HEK293 (cell line): ENCODE measurements at regions not wholly inside any gene's neighbourhood (a gene's known extent, or its start where the extent isn't known, plus 50 kb on each side); places are given as distances from the start of the nearest gene placed in this dataset.

Source experiments
- CTCF ChIA-PET: fragments of 350-600 bp; formaldehyde crosslinking; extraction: SDS; loops from one replicate; lab custom pipeline; 2021; ENCODE audit warnings: antibody characterized with exemption; lab: Yijun Ruan, JAX
- POLR2A ChIA-PET: fragments of 300-600 bp; formaldehyde crosslinking; extraction: SDS; loops from one replicate; lab custom pipeline; 2020; ENCODE audit warnings: antibody characterized with exemption, inconsistent platforms; lab: Yijun Ruan, JAX
- H3K27ac ChIP-seq: fragments of 200-500 bp; sonication (Bioruptor generic); 2 replicates; pipeline ENCODE4 v1.5.1; 2014; ENCODE audit warnings: low read depth, low read length, control low read depth, inconsistent platforms; ENCODE audit errors: extremely low read depth
- H3K36me3 ChIP-seq, 2 experiments: fragments of 200-500 bp in 1 of 2; sonication (Bioruptor generic) in 1 of 2; 1 replicate in 1 of 2; 2 replicates in 1 of 2; pipeline ENCODE4 v1.5.1; 2014 to 2017; ENCODE audit warnings: inconsistent platforms in 2 of 2, low read length in 2 of 2; ENCODE audit not compliant: control insufficient read depth in 2 of 2, insufficient read depth in 1 of 2
- H3K4me1 ChIP-seq: fragments of 200-500 bp; sonication (Bioruptor generic); 2 replicates; pipeline ENCODE4 v1.5.1; 2014; ENCODE audit warnings: mild to moderate bottlenecking, low read length, inconsistent platforms; ENCODE audit not compliant: control insufficient read depth, insufficient read depth
- H3K4me3 ChIP-seq: 2 replicates; pipeline ENCODE4 v1.5.1; 2011; ENCODE audit warnings: low read depth, mild to moderate bottlenecking, control low read depth, low read length, moderate library complexity
- H3K9me3 ChIP-seq: fragments of 200-500 bp; sonication (Bioruptor generic); 2 replicates; pipeline ENCODE4 v1.5.1; 2014; ENCODE audit warnings: low read depth, low read length, inconsistent platforms; ENCODE audit not compliant: control insufficient read depth, insufficient read depth
- CTCF ChIP-seq: fragments of 450-650 bp; formaldehyde crosslinking; IDR thresholded peaks from 2 replicates; pipeline ENCODE4 v1.5.1; 2016; ENCODE audit warnings: missing biosample characterization, missing genetic modification characterization
- KLF7 ChIP-seq: fragments of 450-650 bp; formaldehyde crosslinking; IDR thresholded peaks from 2 replicates; pipeline ENCODE4 v1.5.1; 2016; ENCODE audit warnings: missing biosample characterization, missing genetic modification characterization, borderline replicate concordance
- KLF8 ChIP-seq: fragments of 450-650 bp; formaldehyde crosslinking; IDR thresholded peaks from 2 replicates; pipeline ENCODE4 v1.5.1; 2016; ENCODE audit warnings: missing biosample characterization, missing genetic modification characterization
- ZBTB48 ChIP-seq: fragments of 450-650 bp; formaldehyde crosslinking; IDR thresholded peaks from 2 replicates; pipeline ENCODE4 v1.5.1; 2016; ENCODE audit warnings: missing biosample characterization, missing genetic modification characterization
- ZFHX2 ChIP-seq: fragments of 450-650 bp; formaldehyde crosslinking; conservative IDR thresholded peaks from 2 replicates; pipeline ENCODE4 v1.5.1; 2016; ENCODE audit warnings: missing biosample characterization, missing genetic modification characterization
- ZNF449 ChIP-seq: fragments of 450-650 bp; formaldehyde crosslinking; IDR thresholded peaks from 2 replicates; pipeline ENCODE4 v1.5.1; 2017; ENCODE audit warnings: missing biosample characterization, mild to moderate bottlenecking, missing genetic modification characterization, moderate library complexity
- ZNF530 ChIP-seq: fragments of 450-650 bp; formaldehyde crosslinking; IDR thresholded peaks from 2 replicates; pipeline ENCODE4 v1.5.1; 2016; ENCODE audit warnings: low read depth, missing biosample characterization, missing genetic modification characterization
- ZNF544 ChIP-seq: fragments of 450-650 bp; formaldehyde crosslinking; IDR thresholded peaks from 2 replicates; pipeline ENCODE4 v1.5.0; 2017; ENCODE audit warnings: missing biosample characterization, missing genetic modification characterization
- ZNF548 ChIP-seq: fragments of 450-650 bp; formaldehyde crosslinking; IDR thresholded peaks from 2 replicates; pipeline ENCODE4 v1.5.1; 2016; ENCODE audit warnings: missing biosample characterization, missing genetic modification characterization
- ZNF558 ChIP-seq: fragments of 450-650 bp; formaldehyde crosslinking; IDR thresholded peaks from 2 replicates; pipeline ENCODE4 v1.5.1; 2016; ENCODE audit warnings: missing biosample characterization, missing genetic modification characterization
- ZNF629 ChIP-seq: fragments of 450-650 bp; formaldehyde crosslinking; IDR thresholded peaks from 2 replicates; pipeline ENCODE4 v1.5.1; 2017; ENCODE audit warnings: missing biosample characterization, missing genetic modification characterization
- ZNF639 ChIP-seq: fragments of 450-650 bp; formaldehyde crosslinking; IDR thresholded peaks from 2 replicates; pipeline ENCODE4 v1.5.1; 2016; ENCODE audit warnings: missing biosample characterization, missing genetic modification characterization
- ZNF654 ChIP-seq: fragments of 450-650 bp; formaldehyde crosslinking; IDR thresholded peaks from 2 replicates; pipeline ENCODE4 v1.5.1; 2016; ENCODE audit warnings: low read depth, missing biosample characterization, missing genetic modification characterization
- ZNF704 ChIP-seq: fragments of 450-650 bp; formaldehyde crosslinking; IDR thresholded peaks from 2 replicates; pipeline ENCODE4 v1.5.1; 2016; ENCODE audit warnings: missing biosample characterization, missing genetic modification characterization
- ZNF777 ChIP-seq: fragments of 450-650 bp; formaldehyde crosslinking; IDR thresholded peaks from 2 replicates; pipeline ENCODE4 v1.5.1; 2017; ENCODE audit warnings: missing biosample characterization, missing genetic modification characterization, borderline replicate concordance

GRCh38 chr13:64534302-64534701 is 2695.8 kb downstream of the PCDH9 start (continued):
- TF ChIP-seq ZNF777 (tag by site-specific recombination) (no peak), ZNF558 (tag by site-specific recombination) (no peak), ZNF704 (tag by site-specific recombination) (no peak), ZNF548 (no peak), KLF8 (no peak)
- TF ChIP-seq, all 188 proteins: peak for 0

GRCh38 chr13:64531400-64531799 is 2698.7 kb downstream of the PCDH9 start:
- CTCF ChIA-PET = no interaction called here
- Histone ChIP-seq H3K36me3 (no peaks in the 10 kb centered on the region), H3K27ac (no peak overlapping the region), H3K9me3 (no peaks in the 10 kb centered on the region), H3K4me1 (no peaks in the 10 kb centered on the region), H3K4me3 (no peak overlapping the region)
- POLR2A ChIA-PET = no interaction called here
- TF ChIP-seq ZNF449 (no peak), KLF7 (no peak), ZFHX2 (tag by site-specific recombination) (no peak)

GRCh38 chr13:64529874-64530485 is 2700.2 kb downstream of the PCDH9 start:
- TF ChIP-seq ZNF530 (tag by site-specific recombination) (no peak), CTCF (tag by site-specific recombination) (no peak), ZBTB48 (tag by site-specific recombination) (no peak), ZNF654 (tag by site-specific recombination) (0 out of 2 replicates have a peak, but pooled peaks have one; percentile 6), ZNF639 (tag by site-specific recombination) (no peak), ZNF629 (no peak), ZNF544 (no peak)
- TF ChIP-seq, all 188 proteins: peak for 1
- no peak overlapping the region for H3K27ac ChIP-seq
- H3K36me3 ChIP-seq = no peaks in the 10 kb centered on the region
- no peaks in the 10 kb centered on the region for H3K9me3 ChIP-seq
- CTCF ChIA-PET = interaction anchor here (1.0 to 1.2 kb wide), 2 partner anchors 15 to 30 kb away, joined by 3 read pairs; no protein-coding TSS in a partner anchor
- POLR2A ChIA-PET = no interaction called here
- H3K4me1 ChIP-seq = no peaks in the 10 kb centered on the region
- H3K4me3 ChIP-seq = no peak overlapping the region
